ENCODE measurements at regions not wholly inside any gene's neighbourhood (a gene's known extent, or its start where the extent isn't known, plus 50 kb on each side); places are given as distances from the start of the nearest gene placed in this dataset.
A peak's percentile ranks its signal among the peaks of the same experiment; 100 is the strongest.
"Not testable (repeated sequence)": the region's sequence is repeated elsewhere in the genome, so short reads cannot be mapped to it uniquely, and the experiment has no call there.

GRCh38 chr4:10831727-10832408 lies 147.3 kb upstream of the CLNK start:
- no peak for DNase-seq (ENCODE audit: low spot score)

- DNase-seq (ENCODE audit: low spot score): peak; percentile 30
Observed at GRCh38 chr4:10828918-10829538, 144.5 kb upstream of the CLNK start.

GRCh38 chr4:10821826-10822225 lies 137.3 kb upstream of the CLNK start:
- no peak for DNase-seq (ENCODE audit: low spot score)

- DNase-seq (ENCODE audit: low spot score): no peak
Observed at GRCh38 chr4:10816571-10816970, 132.0 kb upstream of the CLNK start.

- DNase-seq (ENCODE audit: low spot score): no peak
Observed at GRCh38 chr4:10811991-10812390, 127.4 kb upstream of the CLNK start.

GRCh38 chr4:10810411-10810810 lies 125.8 kb upstream of the CLNK start:
- no peak for DNase-seq (ENCODE audit: low spot score)

GRCh38 chr4:10809905-10810304 lies 125.3 kb upstream of the CLNK start:
- no peak for DNase-seq (ENCODE audit: low spot score)

GRCh38 chr4:10808591-10808990 lies 124.0 kb upstream of the CLNK start:
- no peak for DNase-seq (ENCODE audit: low spot score)

GRCh38 chr4:10806953-10807645 lies 122.5 kb upstream of the CLNK start:
- no peak for DNase-seq (ENCODE audit: low spot score)

- no peak for DNase-seq (ENCODE audit: low spot score)
Observed at GRCh38 chr4:10803713-10804343, 119.3 kb upstream of the CLNK start.

GRCh38 chr4:10787365-10787764 lies 102.8 kb upstream of the CLNK start:
- DNase-seq (ENCODE audit: low spot score): no peak

GRCh38 chr4:10784621-10785020 lies 100.1 kb upstream of the CLNK start:
- DNase-seq (ENCODE audit: low spot score): no peak

GRCh38 chr4:10783351-10783750 lies 98.8 kb upstream of the CLNK start:
- no peak for DNase-seq (ENCODE audit: low spot score)

GRCh38 chr4:10781805-10782204 lies 97.2 kb upstream of the CLNK start:
- no peak for DNase-seq (ENCODE audit: low spot score)

GRCh38 chr4:10780803-10781202 lies 96.2 kb upstream of the CLNK start:
- DNase-seq (ENCODE audit: low spot score): not testable (repeated sequence)

GRCh38 chr4:10775132-10775531 lies 90.6 kb upstream of the CLNK start:
- DNase-seq (ENCODE audit: low spot score): not testable (repeated sequence)

- no peak for DNase-seq (ENCODE audit: low spot score)
Observed at GRCh38 chr4:10773656-10774055, 89.1 kb upstream of the CLNK start.

- DNase-seq (ENCODE audit: low spot score): no peak
Observed at GRCh38 chr4:10773010-10773409, 88.4 kb upstream of the CLNK start.

- DNase-seq (ENCODE audit: low spot score): no peak
Observed at GRCh38 chr4:10765386-10765785, 80.8 kb upstream of the CLNK start.

GRCh38 chr4:10762561-10762960 lies 78.0 kb upstream of the CLNK start:
- no peak for DNase-seq (ENCODE audit: low spot score)

GRCh38 chr4:10761903-10762302 lies 77.3 kb upstream of the CLNK start:
- DNase-seq (ENCODE audit: low spot score): no peak

- DNase-seq (ENCODE audit: low spot score): peak; percentile 25
Observed at GRCh38 chr4:10760086-10760485, 75.5 kb upstream of the CLNK start.

- DNase-seq (ENCODE audit: low spot score): no peak
Observed at GRCh38 chr4:10758906-10759305, 74.3 kb upstream of the CLNK start.
